ENCODE measurements at regions not wholly inside any gene's neighbourhood (a gene's known extent, or its start where the extent isn't known, plus 50 kb on each side); places are given as distances from the start of the nearest gene placed in this dataset.

DNA sequence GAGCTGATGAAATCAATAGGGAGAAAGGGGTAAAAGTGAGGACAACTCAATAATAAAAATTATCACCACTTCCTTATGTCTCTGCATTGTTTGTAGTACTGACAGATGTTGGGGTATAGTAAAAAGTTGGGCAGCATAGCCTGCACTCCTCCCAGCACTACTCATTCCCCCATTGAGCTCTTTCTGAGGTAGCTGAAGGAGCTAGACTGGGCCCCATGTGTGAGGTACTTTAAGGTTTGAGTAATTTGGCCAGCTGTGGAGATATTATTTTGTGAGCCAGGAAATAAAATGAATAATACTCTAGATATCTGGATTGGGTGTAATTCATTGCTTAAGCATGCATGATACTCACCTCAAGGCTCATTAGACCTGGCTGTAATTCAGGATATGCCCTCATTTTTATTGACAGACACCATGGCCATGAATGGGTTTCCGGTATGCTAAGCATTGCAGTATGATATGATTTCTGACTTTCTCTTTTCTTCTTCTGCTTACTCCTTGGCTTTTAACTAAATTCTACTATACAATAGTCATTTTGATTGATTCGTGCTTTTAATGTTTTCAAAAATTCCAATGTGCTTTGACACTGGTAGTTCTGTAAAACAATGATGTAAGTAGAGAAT is 283.9 kb upstream of the RIMS1 start:
- H3K4me3 Mint-ChIP-seq (ENCODE audit: unreplicated experiment), result no peak overlapping the region
- H3K27me3 Mint-ChIP-seq (ENCODE audit: low read depth), result peaks cover 18% of the 10 kb centered on the region
- peaks cover 8% of the 10 kb centered on the region for H3K4me1 Mint-ChIP-seq (ENCODE audit: low read depth)
- no peak for DNase-seq (ENCODE audit: low spot score)
- H3K27ac Mint-ChIP-seq (ENCODE audit: unreplicated experiment), result no peak overlapping the region
- no peaks in the 10 kb centered on the region for H3K9me3 Mint-ChIP-seq (ENCODE audit: low read depth)
- TF ChIP-seq, protein P1, sequence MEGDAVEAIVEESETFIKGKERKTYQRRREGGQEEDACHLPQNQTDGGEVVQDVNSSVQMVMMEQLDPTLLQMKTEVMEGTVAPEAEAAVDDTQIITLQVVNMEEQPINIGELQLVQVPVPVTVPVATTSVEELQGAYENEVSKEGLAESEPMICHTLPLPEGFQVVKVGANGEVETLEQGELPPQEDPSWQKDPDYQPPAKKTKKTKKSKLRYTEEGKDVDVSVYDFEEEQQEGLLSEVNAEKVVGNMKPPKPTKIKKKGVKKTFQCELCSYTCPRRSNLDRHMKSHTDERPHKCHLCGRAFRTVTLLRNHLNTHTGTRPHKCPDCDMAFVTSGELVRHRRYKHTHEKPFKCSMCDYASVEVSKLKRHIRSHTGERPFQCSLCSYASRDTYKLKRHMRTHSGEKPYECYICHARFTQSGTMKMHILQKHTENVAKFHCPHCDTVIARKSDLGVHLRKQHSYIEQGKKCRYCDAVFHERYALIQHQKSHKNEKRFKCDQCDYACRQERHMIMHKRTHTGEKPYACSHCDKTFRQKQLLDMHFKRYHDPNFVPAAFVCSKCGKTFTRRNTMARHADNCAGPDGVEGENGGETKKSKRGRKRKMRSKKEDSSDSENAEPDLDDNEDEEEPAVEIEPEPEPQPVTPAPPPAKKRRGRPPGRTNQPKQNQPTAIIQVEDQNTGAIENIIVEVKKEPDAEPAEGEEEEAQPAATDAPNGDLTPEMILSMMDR (IDR thresholded peaks at IDR 0.05), result no peak
- H3K36me3 Mint-ChIP-seq (ENCODE audit: low read depth), result no peaks in the 10 kb centered on the region

DNA sequence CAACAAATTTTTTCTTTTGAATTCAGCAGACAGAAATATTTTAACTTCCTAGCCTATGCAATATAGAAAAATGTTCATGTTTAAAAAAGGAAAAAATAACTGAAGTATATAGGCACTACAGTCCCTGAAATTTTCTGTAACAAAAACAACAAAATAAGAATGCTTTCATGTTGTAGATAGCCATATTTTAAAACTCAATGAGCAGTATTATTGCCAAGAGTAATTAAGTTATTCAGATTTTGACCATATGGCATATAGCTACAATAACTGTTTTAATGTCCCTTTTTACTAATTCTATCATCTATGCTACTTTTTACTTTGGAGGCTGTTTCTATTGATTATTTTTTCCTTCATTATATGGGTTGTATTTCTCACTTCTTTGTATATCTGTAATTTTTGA is 283.3 kb upstream of the RIMS1 start:
- Mint-ChIP-seq H3K9me3 (ENCODE audit: low read depth) (no peaks in the 10 kb centered on the region), H3K4me3 (ENCODE audit: unreplicated experiment) (no peak overlapping the region), H3K36me3 (ENCODE audit: low read depth) (no peaks in the 10 kb centered on the region), H3K27ac (ENCODE audit: unreplicated experiment) (no peak overlapping the region), H3K4me1 (ENCODE audit: low read depth) (peaks cover 8% of the 10 kb centered on the region), H3K27me3 (ENCODE audit: low read depth) (peaks cover 16% of the 10 kb centered on the region)
- TF ChIP-seq, protein P1 (IDR thresholded peaks at IDR 0.05), result no peak
- no peak for DNase-seq (ENCODE audit: low spot score)

DNA sequence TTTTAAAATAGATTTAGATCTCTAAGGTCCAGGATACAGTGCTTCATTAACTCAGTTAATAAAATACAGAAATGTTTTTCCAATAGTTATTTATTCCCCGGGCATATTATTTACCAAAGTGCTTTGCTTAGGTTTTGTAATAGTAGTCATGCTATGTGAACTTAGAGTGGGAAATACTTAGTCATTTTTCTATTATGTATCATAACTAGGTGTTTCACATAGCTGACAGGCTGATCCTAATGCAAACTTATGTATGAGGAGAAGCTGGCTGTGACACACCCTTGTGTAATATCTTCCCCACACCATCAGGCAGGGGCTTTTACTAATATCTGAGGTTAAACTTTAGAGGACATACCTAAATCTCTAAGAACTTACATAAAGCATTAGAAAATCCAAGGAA is 277.7 kb upstream of the RIMS1 start:
- Mint-ChIP-seq H3K27ac (ENCODE audit: unreplicated experiment) (no peak overlapping the region), H3K27me3 (ENCODE audit: low read depth) (peaks cover 25% of the 10 kb centered on the region), H3K36me3 (ENCODE audit: low read depth) (no peaks in the 10 kb centered on the region), H3K4me1 (ENCODE audit: low read depth) (no peaks in the 10 kb centered on the region), H3K9me3 (ENCODE audit: low read depth) (no peaks in the 10 kb centered on the region), H3K4me3 (ENCODE audit: unreplicated experiment) (no peak overlapping the region)
- TF ChIP-seq, protein P1 (IDR thresholded peaks at IDR 0.05), result no peak
- DNase-seq (ENCODE audit: low spot score), result no peak

DNA sequence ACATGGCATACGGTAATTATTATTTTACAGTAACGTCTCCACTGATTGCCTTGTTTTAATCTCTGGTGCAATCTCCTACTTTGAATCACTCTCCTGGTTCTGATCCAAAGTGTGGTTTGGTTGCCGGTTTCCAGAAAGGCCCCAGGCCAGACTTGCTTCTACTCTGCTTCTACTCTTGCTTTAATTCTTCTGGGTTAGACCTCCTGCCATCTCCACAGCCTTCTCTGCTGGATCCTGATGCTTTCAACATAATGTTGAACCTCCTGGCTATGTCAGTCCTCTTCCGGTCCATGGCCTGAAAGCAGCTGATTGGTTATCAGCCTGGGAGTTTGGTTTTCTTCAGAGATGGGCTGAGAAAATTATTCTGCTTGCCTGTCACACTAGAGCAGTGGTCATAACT is 266.5 kb upstream of the RIMS1 start:
- Mint-ChIP-seq H3K4me3 (ENCODE audit: unreplicated experiment) (no peak overlapping the region), H3K4me1 (ENCODE audit: low read depth) (no peaks in the 10 kb centered on the region), H3K36me3 (ENCODE audit: low read depth) (no peaks in the 10 kb centered on the region), H3K9me3 (ENCODE audit: low read depth) (peaks cover 2% of the 10 kb centered on the region), H3K27ac (ENCODE audit: unreplicated experiment) (no peak overlapping the region), H3K27me3 (ENCODE audit: low read depth) (peaks cover 32% of the 10 kb centered on the region)
- TF ChIP-seq, protein P1 (IDR thresholded peaks at IDR 0.05), result no peak
- DNase-seq (ENCODE audit: low spot score), result no peak

DNA sequence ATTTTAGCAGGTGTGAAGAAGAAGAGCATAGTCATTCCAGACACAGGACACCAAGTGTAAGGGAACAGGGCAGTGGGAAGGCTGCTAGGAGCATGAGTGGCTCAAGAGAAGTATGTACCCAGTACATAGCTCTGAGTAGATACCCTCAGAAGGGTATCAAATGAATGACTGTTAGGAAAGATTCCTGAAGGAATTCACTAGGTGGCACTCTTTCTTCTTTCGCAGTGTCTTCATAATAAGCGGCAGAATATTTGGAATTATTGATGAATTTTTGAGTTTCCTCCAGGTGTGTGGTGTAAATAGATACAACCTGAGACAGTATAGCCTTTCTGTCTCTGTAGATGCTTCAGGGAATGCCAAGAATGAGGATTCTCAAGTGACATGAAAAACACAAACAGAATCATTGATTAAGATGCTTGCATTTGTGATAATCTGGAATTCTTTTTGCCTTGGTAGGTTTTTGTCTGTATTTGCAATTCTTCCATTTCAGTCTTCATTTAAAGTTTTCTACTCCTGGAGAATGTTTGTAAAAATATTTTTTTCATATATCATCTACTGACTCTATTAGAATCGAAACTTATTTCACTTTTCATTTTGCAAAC is 264.3 kb upstream of the RIMS1 start:
- no peak for DNase-seq (ENCODE audit: low spot score)
- Mint-ChIP-seq H3K27me3 (ENCODE audit: low read depth) (peaks cover 36% of the 10 kb centered on the region), H3K4me1 (ENCODE audit: low read depth) (no peaks in the 10 kb centered on the region), H3K36me3 (ENCODE audit: low read depth) (no peaks in the 10 kb centered on the region), H3K27ac (ENCODE audit: unreplicated experiment) (no peak overlapping the region), H3K9me3 (ENCODE audit: low read depth) (peaks cover 7% of the 10 kb centered on the region), H3K4me3 (ENCODE audit: unreplicated experiment) (no peak overlapping the region)
- TF ChIP-seq, protein P1 (IDR thresholded peaks at IDR 0.05), result peak; percentile 82

Data from chondrocyte (in vitro differentiated cells).